Neural cell (in vitro differentiated cells): ENCODE measurements at regions not wholly inside any gene's neighbourhood (a gene's known extent, or its start where the extent isn't known, plus 50 kb on each side); places are given as distances from the start of the nearest gene placed in this dataset.

Experiments used
- H2AFZ ChIP-seq: fragments of 200-600, 300-800 bp; sonication (generic), shearing (Covaris generic); 2 replicates; pipeline ENCODE4 v1.6.0; 2014; ENCODE audit warnings: low read depth, mild to moderate bottlenecking, antibody characterized with exemption, low read length, moderate library complexity
- H3F3A ChIP-seq: fragments of 200-600 bp; shearing (Covaris generic); 2 replicates; pipeline ENCODE4 v1.6.1; 2016; ENCODE audit warnings: mild to moderate bottlenecking, moderate library complexity, mixed read lengths, antibody characterized with exemption, low read length; ENCODE audit not compliant: insufficient read depth, poor library complexity, severe bottlenecking
- H3K27ac ChIP-seq: fragments of 200-600, 300-800 bp; sonication (generic), shearing (Covaris generic); 2 replicates; pipeline ENCODE4 v1.5.1; 2014; ENCODE audit warnings: mild to moderate bottlenecking, low read length, moderate library complexity
- H3K27me3 ChIP-seq: fragments of 300-800, 200-600 bp; sonication (generic), shearing (Covaris generic); 2 replicates; pipeline ENCODE4 v1.6.0; 2014; ENCODE audit warnings: mild to moderate bottlenecking, low read depth, low read length, moderate library complexity; ENCODE audit not compliant: insufficient read depth
- H3K36me3 ChIP-seq: fragments of 300-800, 200-600 bp; sonication (generic), shearing (Covaris generic); 2 replicates; pipeline ENCODE4 v1.5.1; 2014; ENCODE audit warnings: mild to moderate bottlenecking, antibody characterized with exemption, low read length, moderate library complexity; ENCODE audit not compliant: insufficient read depth
- H3K4me2 ChIP-seq: fragments of 300-800, 200-600 bp; sonication (generic), shearing (Covaris generic); 2 replicates; pipeline ENCODE4 v1.6.0; 2014; ENCODE audit warnings: mild to moderate bottlenecking, low read length
- H3K4me3 ChIP-seq: fragments of 300-800, 200-600 bp; sonication (generic), shearing (Covaris generic); 2 replicates; pipeline ENCODE4 v1.5.1; 2014; ENCODE audit warnings: mild to moderate bottlenecking, low read length, moderate library complexity
- H3K79me2 ChIP-seq: fragments of 200-600 bp; shearing (Covaris generic); replicated peaks from 2 replicates; pipeline ENCODE4 v1.6.0; 2014; ENCODE audit warnings: mild to moderate bottlenecking, low read length, moderate library complexity; ENCODE audit not compliant: insufficient read depth
- H3K9ac ChIP-seq: fragments of 300-800, 200-600 bp; sonication (generic), shearing (Covaris generic); 2 replicates; pipeline ENCODE4 v1.6.1; 2016; ENCODE audit warnings: mild to moderate bottlenecking, low read length, mixed read lengths
- H3K9me2 ChIP-seq: fragments of 200-600 bp; shearing (Covaris generic); 2 replicates; pipeline ENCODE4 v1.6.1; 2016; ENCODE audit warnings: mild to moderate bottlenecking, low read length, mixed read lengths; ENCODE audit not compliant: insufficient read depth
- H3K9me3 ChIP-seq: fragments of 200-600, 300-800 bp; sonication (generic), shearing (Covaris generic); 2 replicates; pipeline ENCODE4 v1.6.1; 2016; ENCODE audit warnings: mild to moderate bottlenecking, mixed run types, low read length, moderate library complexity, mixed read lengths
- H4K20me1 ChIP-seq: fragments of 200-600 bp; shearing (Covaris generic); 2 replicates; pipeline ENCODE4 v1.6.1; 2016; ENCODE audit warnings: mild to moderate bottlenecking, mixed run types; ENCODE audit not compliant: insufficient read depth
- CTCF ChIP-seq: fragments of 450-650 bp; IDR thresholded peaks from 2 replicates; pipeline ENCODE4 v1.5.1; 2014; ENCODE audit warnings: antibody characterized with exemption, mild to moderate bottlenecking, moderate library complexity; ENCODE audit not compliant: poor library complexity, severe bottlenecking
- EP300 ChIP-seq: fragments of 450-650 bp; conservative IDR thresholded peaks from 2 replicates; pipeline ENCODE4 v1.6.1; 2014; ENCODE audit warnings: antibody characterized with exemption, mild to moderate bottlenecking, moderate library complexity; ENCODE audit not compliant: poor library complexity, severe bottlenecking
- EZH2 ChIP-seq: fragments of 200-600, 300-800 bp; shearing (Covaris generic), sonication (generic); IDR thresholded peaks from 2 replicates; pipeline ENCODE4 v1.6.1; 2014; ENCODE audit warnings: antibody characterized with exemption, low read length, borderline replicate concordance, mild to moderate bottlenecking; ENCODE audit not compliant: insufficient read depth, poor library complexity, severe bottlenecking
- MXI1 ChIP-seq: fragments of 450-650 bp; conservative IDR thresholded peaks from 2 replicates; pipeline ENCODE4 v1.6.1; 2014; ENCODE audit warnings: antibody characterized with exemption, mild to moderate bottlenecking; ENCODE audit not compliant: poor library complexity, severe bottlenecking
- POLR2AphosphoS5 ChIP-seq: IDR thresholded peaks from 2 replicates; pipeline ENCODE4 v1.6.1; 2012
- RAD21 ChIP-seq: fragments of 450-650 bp; conservative IDR thresholded peaks from 2 replicates; pipeline ENCODE4 v1.6.1; 2014; ENCODE audit warnings: antibody characterized with exemption, mild to moderate bottlenecking, moderate library complexity
- REST ChIP-seq: IDR thresholded peaks from 2 replicates; pipeline ENCODE4 v1.6.1; 2012; ENCODE audit warnings: borderline replicate concordance
- SMC3 ChIP-seq: fragments of 450-650 bp; conservative IDR thresholded peaks from 2 replicates; pipeline ENCODE4 v1.6.1; 2014; ENCODE audit warnings: antibody characterized with exemption, mild to moderate bottlenecking, moderate library complexity; ENCODE audit not compliant: poor library complexity
- TAF1 ChIP-seq: IDR thresholded peaks from 2 replicates; pipeline ENCODE4 v1.6.1; 2012; ENCODE audit warnings: low read depth

GRCh38 chr11:109857637-109858036 lies 235.6 kb upstream of the ZC3H12C start:
- TF ChIP-seq POLR2AphosphoS5, result no peak
- no peak for TF ChIP-seq EP300
- TF ChIP-seq CTCF, result no peak
- TF ChIP-seq TAF1, result no peak
- no peak for TF ChIP-seq REST
- TF ChIP-seq SMC3, result no peak
- no peak for TF ChIP-seq RAD21
- no peak for TF ChIP-seq MXI1
- H3K4me3 ChIP-seq, result no peak overlapping the region
- H4K20me1 ChIP-seq, result no peaks in the 10 kb centered on the region
- no peaks in the 10 kb centered on the region for H3K27me3 ChIP-seq
- no peak overlapping the region for H3K27ac ChIP-seq
- H2AFZ ChIP-seq, result no peak overlapping the region
- H3K9ac ChIP-seq, result no peak overlapping the region
- no peak overlapping the region for H3K4me2 ChIP-seq
- no peaks in the 10 kb centered on the region for H3K9me3 ChIP-seq
- no peaks in the 10 kb centered on the region for H3K79me2 ChIP-seq
- H3F3A ChIP-seq, result no peaks in the 10 kb centered on the region
- H3K36me3 ChIP-seq, result no peaks in the 10 kb centered on the region
- H3K9me2 ChIP-seq, result no peaks in the 10 kb centered on the region

DNA sequence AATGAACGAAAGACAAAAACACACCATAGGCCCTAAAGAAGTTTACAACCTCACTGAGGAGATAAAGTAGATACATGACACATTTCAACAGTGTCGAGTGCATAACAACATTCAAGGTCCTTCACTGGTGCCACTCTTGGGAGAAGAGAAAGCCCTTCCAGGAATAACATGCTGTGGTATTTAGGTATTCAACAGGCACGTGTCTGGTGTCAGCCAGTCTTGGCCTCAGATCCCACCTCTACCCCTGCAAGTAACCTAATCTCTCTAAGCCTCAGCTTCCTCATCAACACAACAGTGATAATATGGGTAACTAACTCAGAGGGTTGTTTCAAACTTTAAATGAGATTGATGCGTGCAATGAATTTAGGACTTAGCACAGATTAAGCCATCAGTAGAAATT lies 235.0 kb upstream of the ZC3H12C start:
- H3K36me3 ChIP-seq, result no peaks in the 10 kb centered on the region
- no peak overlapping the region for H3K9ac ChIP-seq
- H3K79me2 ChIP-seq, result no peaks in the 10 kb centered on the region
- no peaks in the 10 kb centered on the region for H4K20me1 ChIP-seq
- H2AFZ ChIP-seq, result no peak overlapping the region
- no peaks in the 10 kb centered on the region for H3K9me3 ChIP-seq
- no peak overlapping the region for H3K4me3 ChIP-seq
- no peaks in the 10 kb centered on the region for H3K9me2 ChIP-seq
- no peak overlapping the region for H3K4me2 ChIP-seq
- no peaks in the 10 kb centered on the region for H3K27me3 ChIP-seq
- H3F3A ChIP-seq, result no peaks in the 10 kb centered on the region
- TF ChIP-seq EZH2, result no peak
- no peak for TF ChIP-seq REST
- no peak for TF ChIP-seq RAD21
- no peak overlapping the region for H3K27ac ChIP-seq
